HG03045 (cell line): ENCODE measurements at regions not wholly inside any gene's neighbourhood (a gene's known extent, or its start where the extent isn't known, plus 50 kb on each side); places are given as distances from the start of the nearest gene placed in this dataset.
"Not testable (repeated sequence)": the region's sequence is repeated elsewhere in the genome, so short reads cannot be mapped to it uniquely, and the experiment has no call there.

ENCODE experiments used
- ATAC-seq: cut with Tn5 transposase; IDR thresholded peaks from one replicate; pipeline ENCODE4 v1.9.1; 2021; ENCODE audit warnings: mild to moderate bottlenecking, moderate library complexity; ENCODE audit not compliant: unreplicated experiment

DNA sequence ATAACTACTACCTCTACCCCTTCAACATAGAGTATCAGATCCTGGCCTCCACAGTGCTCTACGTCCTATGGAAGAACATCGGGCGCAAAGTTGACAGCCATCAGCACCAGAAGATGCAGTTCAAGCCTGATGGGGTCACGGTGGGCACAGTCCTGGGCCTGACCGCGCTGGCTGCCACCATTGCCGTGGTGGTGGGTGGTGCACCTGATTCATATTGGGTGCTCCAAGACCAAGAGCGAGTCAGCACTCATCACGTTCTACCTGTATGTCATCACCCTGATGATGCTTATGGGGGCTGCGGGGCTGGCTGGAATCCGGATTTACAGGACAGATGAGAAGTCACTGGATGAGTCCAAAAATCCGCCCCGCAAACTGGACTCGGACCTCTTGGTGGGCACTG is 846.4 kb downstream of the RPIA start:
- not testable (repeated sequence) for ATAC-seq

GRCh38 chr2:89544110-89544509 is 852.6 kb downstream of the RPIA start:
- not testable (repeated sequence) for ATAC-seq

DNA sequence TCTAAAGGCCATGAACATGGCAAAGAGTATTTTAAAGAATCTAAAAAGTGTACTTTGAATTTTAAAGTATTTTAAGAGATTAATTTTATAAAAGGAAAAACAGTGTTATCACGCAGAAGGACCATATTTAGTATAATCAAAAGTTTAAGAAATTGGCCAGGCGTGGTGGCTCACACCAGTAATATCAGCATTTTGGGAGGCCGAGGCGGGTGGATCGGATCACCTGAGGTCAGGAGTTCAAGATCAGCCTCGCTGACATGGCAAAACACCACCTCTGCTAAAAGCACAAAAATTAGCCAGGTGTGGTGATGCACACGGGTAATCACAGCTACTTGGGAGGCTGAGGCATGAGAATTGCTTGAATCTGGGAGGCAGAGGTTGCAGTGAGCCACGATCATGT is 887.7 kb downstream of the RPIA start:
- ATAC-seq, result not testable (repeated sequence)

DNA sequence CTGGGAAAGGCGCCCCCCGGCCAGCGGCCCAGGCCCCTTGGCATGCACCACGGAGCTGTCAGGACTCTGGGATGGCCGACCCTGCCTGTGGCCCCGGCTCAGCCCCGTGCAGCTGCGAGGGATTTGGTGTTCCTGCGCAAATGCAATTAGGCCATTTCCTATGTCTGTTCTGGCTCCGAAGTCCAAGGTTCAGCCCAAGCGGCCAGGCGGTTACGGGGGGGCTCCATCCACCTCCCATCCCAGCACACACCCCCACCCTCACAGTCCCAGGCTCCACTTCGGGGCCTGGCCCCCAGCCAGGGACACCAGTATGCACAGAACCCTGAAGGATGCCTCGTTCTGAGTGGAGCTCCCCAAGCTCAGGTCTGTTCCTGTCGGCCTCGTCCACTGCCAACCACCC is 891.3 kb downstream of the RPIA start:
- ATAC-seq, result not testable (repeated sequence)

GRCh38 chr2:89584046-89584445 is 892.6 kb downstream of the RPIA start:
- not testable (repeated sequence) for ATAC-seq

DNA sequence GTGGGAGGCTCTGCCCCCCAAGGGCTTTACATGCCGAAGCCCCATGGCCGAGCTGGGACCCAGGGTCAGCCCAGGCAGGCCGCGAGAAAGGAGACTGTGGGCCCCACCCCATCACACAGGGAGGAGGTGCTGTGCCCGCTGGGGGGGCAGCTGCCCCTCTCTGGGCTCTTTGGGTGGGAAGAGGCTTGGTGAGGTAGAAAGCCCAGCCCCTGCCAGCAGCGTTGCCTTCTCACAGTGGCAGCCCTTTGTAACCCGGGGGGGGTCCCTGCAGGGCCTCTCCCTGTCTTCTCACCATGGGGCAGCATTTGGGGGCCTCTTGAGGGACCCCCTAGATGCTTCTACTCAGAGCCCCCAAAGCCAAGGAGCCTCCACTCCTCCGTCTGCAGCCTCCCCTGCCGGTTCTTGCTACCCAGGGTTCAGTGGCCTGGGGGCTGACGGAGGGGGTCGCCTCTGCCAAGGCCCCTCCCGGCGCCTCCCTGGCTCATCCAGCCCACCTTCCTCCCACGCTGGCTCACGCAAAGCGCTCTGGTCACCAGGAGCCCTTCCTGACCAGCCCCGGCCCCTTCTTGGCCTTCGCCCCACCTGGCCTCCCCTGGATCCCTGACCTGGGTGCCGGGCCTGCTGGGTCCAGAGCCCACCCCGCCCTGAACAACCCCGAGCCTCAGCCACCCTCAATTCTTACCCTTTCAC is 893.5 kb downstream of the RPIA start:
- ATAC-seq, result not testable (repeated sequence)

GRCh38 chr2:89585558-89585920 is 894.1 kb downstream of the RPIA start:
- ATAC-seq, result peak; percentile 100

DNA sequence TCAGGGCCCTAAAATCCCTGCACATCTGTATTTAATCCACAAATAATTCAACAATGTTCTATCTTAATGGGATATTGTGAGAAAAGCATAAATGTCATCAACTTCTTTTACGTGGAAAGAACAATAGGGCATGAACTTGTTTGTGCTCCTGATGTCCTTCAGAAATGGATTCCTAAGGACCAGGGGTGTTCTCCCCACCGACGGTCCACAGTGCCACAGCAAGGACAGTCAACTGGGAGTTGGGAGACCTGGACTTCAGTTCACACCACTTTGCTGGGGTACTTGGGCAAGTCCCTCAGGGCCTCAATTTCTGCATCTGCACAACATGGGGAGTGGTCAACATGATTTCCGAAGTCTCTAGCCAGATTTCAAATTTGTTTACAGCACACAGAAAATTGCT is 908.4 kb downstream of the RPIA start:
- ATAC-seq, result not testable (repeated sequence)

- not testable (repeated sequence) for ATAC-seq
Measured at GRCh38 chr2:89606514-89606913, 915.0 kb downstream of the RPIA start.

GRCh38 chr2:89610207-89610926 is 918.9 kb downstream of the RPIA start:
- ATAC-seq, result not testable (repeated sequence)

- not testable (repeated sequence) for ATAC-seq
Measured at GRCh38 chr2:89610927-89611515, 919.5 kb downstream of the RPIA start.

DNA sequence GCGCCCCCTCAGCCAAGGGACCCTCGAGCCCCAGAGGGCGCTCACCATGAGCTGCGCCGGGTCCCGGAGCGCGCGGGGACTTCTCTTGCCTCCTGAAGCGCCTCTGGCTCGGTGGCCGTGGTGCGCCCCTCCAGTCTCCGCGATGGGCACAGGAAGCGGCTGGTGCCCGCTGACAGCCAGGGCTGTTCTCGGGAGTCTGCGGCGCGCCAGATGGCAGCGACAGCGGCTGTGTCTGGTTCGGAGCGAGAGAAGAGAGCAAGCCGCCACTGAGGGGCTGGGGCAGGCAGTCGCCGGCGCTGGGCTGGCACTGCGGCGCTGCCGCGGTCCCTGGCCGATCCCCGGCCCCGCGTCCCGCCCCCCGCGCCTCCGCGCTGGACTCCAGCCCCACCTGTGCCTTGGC is 920.2 kb downstream of the RPIA start:
- not testable (repeated sequence) for ATAC-seq

- ATAC-seq, result not testable (repeated sequence)
Measured at GRCh38 chr2:89649268-89649667, 957.8 kb downstream of the RPIA start.

DNA sequence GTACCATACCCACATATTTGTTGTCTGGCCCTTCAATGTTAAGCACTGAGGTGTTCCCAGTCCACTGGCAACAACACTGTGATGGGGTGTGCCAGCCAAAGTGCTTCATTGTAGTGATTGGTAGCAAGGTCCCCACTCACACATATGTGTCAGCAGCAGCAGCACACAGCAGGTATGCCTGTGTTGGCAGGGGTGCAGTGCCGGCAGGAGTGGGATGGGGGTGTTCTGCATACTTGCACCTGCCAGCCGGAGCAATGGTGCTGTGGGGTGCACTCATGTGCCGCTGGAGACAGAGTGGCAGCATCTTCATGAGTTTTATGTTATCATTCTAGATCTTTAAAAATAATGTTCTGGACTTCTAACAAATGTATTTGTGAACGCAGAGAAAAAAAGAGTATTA is 987.8 kb downstream of the RPIA start:
- ATAC-seq, result not testable (repeated sequence)
